ENCODE measurements at regions not wholly inside any gene's neighbourhood (a gene's known extent, or its start where the extent isn't known, plus 50 kb on each side); places are given as distances from the start of the nearest gene placed in this dataset.

DNA sequence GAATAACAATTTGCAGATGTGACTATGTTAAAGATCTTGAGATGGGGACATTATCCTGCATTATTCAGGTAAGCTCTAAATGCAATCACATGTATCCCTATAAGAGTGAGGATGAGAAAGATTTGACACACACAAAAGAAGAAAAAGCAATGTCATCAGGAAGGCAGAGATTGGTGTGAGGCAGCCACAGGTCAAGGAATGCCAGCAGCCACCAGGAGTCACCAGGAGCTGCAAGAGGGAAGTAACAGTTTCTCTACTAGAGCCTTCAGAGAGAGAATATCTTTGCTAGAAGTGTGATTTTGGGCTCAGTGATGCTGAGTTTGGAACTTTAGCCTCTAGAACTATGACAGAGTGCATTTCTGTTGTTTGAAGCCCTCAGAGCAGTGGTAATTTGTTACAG, 700.3 kb upstream of the SEMA3D start:
- TF ChIP-seq, protein P1, sequence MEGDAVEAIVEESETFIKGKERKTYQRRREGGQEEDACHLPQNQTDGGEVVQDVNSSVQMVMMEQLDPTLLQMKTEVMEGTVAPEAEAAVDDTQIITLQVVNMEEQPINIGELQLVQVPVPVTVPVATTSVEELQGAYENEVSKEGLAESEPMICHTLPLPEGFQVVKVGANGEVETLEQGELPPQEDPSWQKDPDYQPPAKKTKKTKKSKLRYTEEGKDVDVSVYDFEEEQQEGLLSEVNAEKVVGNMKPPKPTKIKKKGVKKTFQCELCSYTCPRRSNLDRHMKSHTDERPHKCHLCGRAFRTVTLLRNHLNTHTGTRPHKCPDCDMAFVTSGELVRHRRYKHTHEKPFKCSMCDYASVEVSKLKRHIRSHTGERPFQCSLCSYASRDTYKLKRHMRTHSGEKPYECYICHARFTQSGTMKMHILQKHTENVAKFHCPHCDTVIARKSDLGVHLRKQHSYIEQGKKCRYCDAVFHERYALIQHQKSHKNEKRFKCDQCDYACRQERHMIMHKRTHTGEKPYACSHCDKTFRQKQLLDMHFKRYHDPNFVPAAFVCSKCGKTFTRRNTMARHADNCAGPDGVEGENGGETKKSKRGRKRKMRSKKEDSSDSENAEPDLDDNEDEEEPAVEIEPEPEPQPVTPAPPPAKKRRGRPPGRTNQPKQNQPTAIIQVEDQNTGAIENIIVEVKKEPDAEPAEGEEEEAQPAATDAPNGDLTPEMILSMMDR (IDR thresholded peaks at IDR 0.05; ENCODE audit: poor library complexity, severe bottlenecking) = no peak
- TF ChIP-seq MXI1 (conservative IDR thresholded peaks at IDR 0.05; ENCODE audit: poor library complexity, severe bottlenecking) (no peak), POLR2AphosphoS5 (IDR thresholded peaks at IDR 0.05) (no peak)
